K562 (cell line): ENCODE measurements at regions not wholly inside any gene's neighbourhood (a gene's known extent, or its start where the extent isn't known, plus 50 kb on each side); places are given as distances from the start of the nearest gene placed in this dataset.
"Not testable (repeated sequence)": the region's sequence is repeated elsewhere in the genome, so short reads cannot be mapped to it uniquely, and the experiment has no call there.

ENCODE experiments used
- ATAC-seq: fragments of 200-7000 bp; cut with Tn5 transposase; 3 replicates; pipeline ENCODE4 v1.9.1; 2020; ENCODE audit warnings: moderate library complexity
- BruUV-seq: library from RNA; stranded (reverse); fragments of 400-500 nt; replicated peaks from 2 replicates; lab custom pipeline; 2021; lab: Mats Ljungman, UMichigan
- CTCF ChIA-PET: fragments of 300-600 bp; formaldehyde crosslinking; extraction: SDS; loops from one replicate; lab custom pipeline; 2021; ENCODE audit warnings: low intra/inter-chr PET ratio; lab: Yijun Ruan, JAX
- POLR2A ChIA-PET: fragments of 300-600, 350-650 bp; sonication (Branson Sonifier 250); formaldehyde crosslinking; extraction: SDS; loops from one replicate; lab custom pipeline; 2021; ENCODE audit warnings: antibody characterized with exemption, inconsistent platforms; lab: Yijun Ruan, JAX
- DNase-seq, 4 experiments: peaks; one replicate each; pipeline versions ENCODE4 v3.0.0 to v3.0.0-alpha.2; 2011 to 2018; ENCODE audit warnings: low spot score in 3 of 4, mixed read lengths in 3 of 4; ENCODE audit errors: extremely low read depth in 1 of 4
- FAIRE-seq: peaks from 2 replicates; lab custom pipeline; 2011; peaks lifted over from hg19 to GRCh38; lab: Jason Lieb, UNC
- H2AFZ ChIP-seq: 2 replicates; pipeline ENCODE4 v1.6.0; 2011; ENCODE audit warnings: low read depth, low read length, control low read depth, inconsistent platforms
- H3K27ac ChIP-seq: fragments of 200-600 bp; 3 replicates; pipeline ENCODE4 v1.8.0; 2011; ENCODE audit warnings: low read depth, mild to moderate bottlenecking, control low read depth, inconsistent platforms, low read length, moderate library complexity, mixed read lengths; ENCODE audit errors: extremely low read depth
- H3K27me3 ChIP-seq, 2 experiments: fragments of 300-600 bp in 1 of 2; 2 replicates in 1 of 2; 3 replicates in 1 of 2; pipeline versions ENCODE4 v1.6.0 to v1.8.0; 2011; ENCODE audit warnings: inconsistent platforms in 2 of 2, low read length in 2 of 2, mild to moderate bottlenecking in 1 of 2, mixed read lengths in 1 of 2, moderate library complexity in 1 of 2; ENCODE audit not compliant: control insufficient read depth in 2 of 2, insufficient read depth in 2 of 2
- H3K36me3 ChIP-seq: fragments of 300-600 bp; 3 replicates; pipeline ENCODE4 v1.8.0; 2011; ENCODE audit warnings: mild to moderate bottlenecking, low read length, inconsistent platforms; ENCODE audit not compliant: control insufficient read depth, insufficient read depth
- H3K4me1 ChIP-seq, 2 experiments: fragments of 200-600 bp in 1 of 2; replicated peaks in 1 of 2; 2 replicates in 1 of 2; 3 replicates in 1 of 2; pipeline versions ENCODE4 v1.5.1 to v1.8.0; 2011; ENCODE audit warnings: inconsistent platforms in 2 of 2, low read length in 2 of 2, mild to moderate bottlenecking in 1 of 2, mixed read lengths in 1 of 2, moderate library complexity in 1 of 2; ENCODE audit not compliant: control insufficient read depth in 2 of 2, insufficient read depth in 2 of 2
- H3K4me2 ChIP-seq: 2 replicates; pipeline ENCODE4 v1.6.1; 2011; ENCODE audit warnings: low read length, control low read depth, inconsistent platforms, mixed read lengths; ENCODE audit not compliant: insufficient read depth
- H3K4me3 ChIP-seq: fragments of 200-600 bp; sonication (generic), shearing (Covaris generic); 2 replicates; pipeline ENCODE4 v1.5.1; 2016; ENCODE audit warnings: control low read depth, inconsistent platforms
- H3K79me2 ChIP-seq: fragments of 200-600 bp; 3 replicates; pipeline ENCODE4 v1.8.0; 2011; ENCODE audit warnings: low read length, inconsistent platforms; ENCODE audit not compliant: control insufficient read depth, insufficient read depth
- H3K9ac ChIP-seq, 2 experiments: 2 replicates each; pipeline versions ENCODE4 v1.6.0 to v1.6.1; 2011; ENCODE audit warnings: low read depth in 2 of 2, low read length in 2 of 2, control low read depth in 1 of 2, inconsistent platforms in 1 of 2, mild to moderate bottlenecking in 1 of 2, mixed read lengths in 1 of 2; ENCODE audit not compliant: insufficient read depth in 1 of 2
- H3K9me1 ChIP-seq: one replicate; pipeline ENCODE4 v1.6.0; 2011; ENCODE audit warnings: inconsistent platforms, mild to moderate bottlenecking, low read length, moderate library complexity; ENCODE audit not compliant: control insufficient read depth, insufficient read depth
- H3K9me3 ChIP-seq: replicated peaks from 2 replicates; pipeline ENCODE4 v1.5.1; 2011; ENCODE audit warnings: low read depth, low read length, inconsistent platforms; ENCODE audit not compliant: control insufficient read depth, insufficient read depth
- H4K20me1 ChIP-seq: replicated peaks from 2 replicates; pipeline ENCODE4 v1.6.1; 2011; ENCODE audit warnings: low read length, inconsistent platforms, mixed read lengths; ENCODE audit not compliant: control insufficient read depth, insufficient read depth
- BCOR ChIP-seq: fragments of 450-650 bp; IDR thresholded peaks from 2 replicates; pipeline ENCODE4 v1.6.1; 2016
- HDAC6 ChIP-seq: IDR thresholded peaks from 2 replicates; pipeline ENCODE4 v1.6.1; 2012; ENCODE audit warnings: low read depth, mild to moderate bottlenecking, control low read depth, inconsistent platforms, low read length, moderate library complexity
- KDM1A ChIP-seq, 2 experiments: fragments of 450-650 bp; IDR thresholded peaks; 2 replicates each; pipeline ENCODE4 v1.6.1; 2016; ENCODE audit warnings: mild to moderate bottlenecking in 2 of 2
- ZNF146 ChIP-seq: IDR thresholded peaks from one replicate; pipeline ENCODE4 v1.6.1; 2018; ENCODE audit warnings: missing compliant biosample characterization; ENCODE audit not compliant: unreplicated experiment
- ZNF584 ChIP-seq: fragments of 200-800 bp; sonication (Bioruptor generic); IDR thresholded peaks from 2 replicates; pipeline ENCODE4 v1.6.1; 2016; ENCODE audit warnings: low read depth, mild to moderate bottlenecking, missing genetic modification characterization, missing compliant biosample characterization
- WGBS: fragments of 100-300 bp; shearing (Covaris generic); methylation state at CpG from one replicate; pipeline ENCODE4 v1.1.6; 2016; ENCODE audit warnings: low coverage, mixed read lengths; ENCODE audit not compliant: insufficient coverage; ENCODE audit errors: missing lambda C conversion rate; 5-methylcytosine and 5-hydroxymethylcytosine counted together
- in situ Hi-C: fragments of 300-500 bp; cut with MboI; formaldehyde crosslinking; loops from 4 replicates; pipeline ENCODE4 v1.15.0; 2018; ENCODE audit warnings: inconsistent platforms, mixed read lengths
- intact Hi-C: fragments of 100-400 bp; cut with micrococcal nuclease; formaldehyde crosslinking; loops from 2 replicates; pipeline ENCODE4 v1.14.2; 2022

- Histone ChIP-seq H4K20me1 (no peaks in the 10 kb centered on the region), H3K4me3 (no peak overlapping the region), H3K36me3 (no peaks in the 10 kb centered on the region), H2AFZ (peak overlapping the region; percentile 91), H3K4me1 (peaks cover 3 to 6% of the 10 kb centered on the region in 2 experiments; a peak in 2 of 5 replicates), H3K9ac (peak overlapping the region in 1 of 2 experiments; percentile 62; a peak in 1 of 4 replicates), H3K9me1 (no peaks in the 10 kb centered on the region), H3K27me3 (no peaks in the 10 kb centered on the region)
- intact Hi-C loops, result loop anchor here (2.0 kb wide), 1 partner anchor 586 kb away; no protein-coding TSS in a partner anchor
- WGBS, result 54% methylated on average over 6 of the region's 6 CpGs
- no peak for DNase-seq
- BruUV-seq, result no TSS peak
- TF ChIP-seq HDAC6 (no peak), ZNF584 (CRISPR knock-in tag) (0 out of 2 replicates have a peak, but pooled peaks have one; percentile 16)
- TF ChIP-seq, all 486 proteins: peak for 1
- Histone ChIP-seq H3K4me2 (peak overlapping the region; percentile 79; the same call in 1 of the 2 replicates), H3K9me3 (no peaks in the 10 kb centered on the region), H3K27ac (peak overlapping the region; percentile 63; the same call in 1 of the 3 replicates), H3K79me2 (no peaks in the 10 kb centered on the region)
- no peak for ATAC-seq
- POLR2A ChIA-PET, result no interaction called here
- FAIRE-seq, result peak; percentile 52
- in situ Hi-C loops, result loop anchor here (25.0 kb wide), 3 partner anchors 497 to 797 kb away; no protein-coding TSS in a partner anchor
- CTCF ChIA-PET, result interaction anchor here (0.6 to 1.1 kb wide), 2 partner anchors 220 to 494 kb away, joined by 3 to 4 read pairs; no protein-coding TSS in a partner anchor
These were observed 157.8 kb upstream of the FAM20A start for GRCh38 chr17:68759002-68759342.

- CTCF ChIA-PET, result not testable (repeated sequence)
These were observed 156.9 kb upstream of the FAM20A start for GRCh38 chr17:68757866-68758757.

More at GRCh38 chr17:68757866-68758757, 156.9 kb upstream of the FAM20A start:
- not testable (repeated sequence) for FAIRE-seq, H3K4me1 ChIP-seq, H3K4me3 ChIP-seq, H3K4me2 ChIP-seq, H3K9ac ChIP-seq, H3K27ac ChIP-seq, H2AFZ ChIP-seq, H3K36me3 ChIP-seq, H4K20me1 ChIP-seq, BruUV-seq, H3K9me1 ChIP-seq, ATAC-seq, H3K79me2 ChIP-seq, DNase-seq, H3K27me3 ChIP-seq, H3K9me3 ChIP-seq
- intact Hi-C loops, result loop anchor here (2.0 kb wide), 1 partner anchor 585 kb away; no protein-coding TSS in a partner anchor
- in situ Hi-C loops, result loop anchor here (25.0 kb wide), 3 partner anchors 496 to 796 kb away; no protein-coding TSS in a partner anchor
- 27% methylated on average over 2 of the region's 2 CpGs for WGBS
- POLR2A ChIA-PET, result interaction anchor here (0.6 to 0.8 kb wide), 2 partner anchors 53 to 427 kb away, joined by 3 read pairs; no protein-coding TSS in a partner anchor
- TF ChIP-seq ZNF146 (CRISPR knock-in tag) (peak; percentile 95), KDM1A (IDR thresholded peaks at IDR 0.05) (peak in 1 of 2 experiments; percentile 50; a peak in 1 of 4 replicates), BCOR (peak; percentile 61)
